NCI-H82 treated with DMSO at 0.1 percent for 48 hours (cell line): ENCODE measurements at regions not wholly inside any gene's neighbourhood (a gene's known extent, or its start where the extent isn't known, plus 50 kb on each side); places are given as distances from the start of the nearest gene placed in this dataset.
"Not testable (repeated sequence)": the region's sequence is repeated elsewhere in the genome, so short reads cannot be mapped to it uniquely, and the experiment has no call there.

Source experiments
- DNase-seq: peaks from one replicate; lab custom pipeline; 2025; ENCODE audit not compliant: unreplicated experiment; lab: John Stamatoyannopoulos, UW

- no peak for DNase-seq
Observed at GRCh38 chr4:81740487-81740886, 268.8 kb upstream of the RASGEF1B start.

GRCh38 chr4:81738891-81739290 is 267.2 kb upstream of the RASGEF1B start:
- DNase-seq = no peak

- DNase-seq = no peak
Observed at GRCh38 chr4:81737865-81738559, 266.3 kb upstream of the RASGEF1B start.

GRCh38 chr4:81736324-81736723 is 264.6 kb upstream of the RASGEF1B start:
- DNase-seq = no peak

GRCh38 chr4:81732980-81733379 is 261.3 kb upstream of the RASGEF1B start:
- DNase-seq = no peak

GRCh38 chr4:81724925-81725329 is 253.2 kb upstream of the RASGEF1B start:
- no peak for DNase-seq

- no peak for DNase-seq
Observed at GRCh38 chr4:81723927-81724587, 252.3 kb upstream of the RASGEF1B start.

- peak; percentile 11 for DNase-seq
Observed at GRCh38 chr4:81723019-81723884, 251.5 kb upstream of the RASGEF1B start.

- peak; percentile 91 for DNase-seq
Observed at GRCh38 chr4:81722290-81722851, 250.7 kb upstream of the RASGEF1B start.

- no peak for DNase-seq
Observed at GRCh38 chr4:81715757-81716156, 244.1 kb upstream of the RASGEF1B start.

GRCh38 chr4:81715357-81715756 is 243.7 kb upstream of the RASGEF1B start:
- not testable (repeated sequence) for DNase-seq

- DNase-seq = no peak
Observed at GRCh38 chr4:81714291-81714690, 242.6 kb upstream of the RASGEF1B start.

GRCh38 chr4:81712714-81713113 is 241.0 kb upstream of the RASGEF1B start:
- DNase-seq = no peak

- DNase-seq = no peak
Observed at GRCh38 chr4:81704461-81704860, 232.8 kb upstream of the RASGEF1B start.

- DNase-seq = no peak
Observed at GRCh38 chr4:81700189-81700588, 228.5 kb upstream of the RASGEF1B start.

GRCh38 chr4:81698538-81699296 is 227.0 kb upstream of the RASGEF1B start:
- no peak for DNase-seq

GRCh38 chr4:81694176-81694913 is 222.6 kb upstream of the RASGEF1B start:
- no peak for DNase-seq

GRCh38 chr4:81690871-81691270 is 219.2 kb upstream of the RASGEF1B start:
- DNase-seq = no peak

GRCh38 chr4:81688085-81688484 is 216.4 kb upstream of the RASGEF1B start:
- DNase-seq = no peak

- no peak for DNase-seq
Observed at GRCh38 chr4:81687471-81687870, 215.8 kb upstream of the RASGEF1B start.
